K562 (cell line): ENCODE measurements at regions not wholly inside any gene's neighbourhood (a gene's known extent, or its start where the extent isn't known, plus 50 kb on each side); places are given as distances from the start of the nearest gene placed in this dataset.

Source experiments
- FOXA1 ChIP-seq: fragments of 450-650 bp; IDR thresholded peaks from 2 replicates; pipeline ENCODE4 v1.6.1; 2016; ENCODE audit warnings: mild to moderate bottlenecking, borderline replicate concordance
- MEIS2 ChIP-seq: fragments of 450-650 bp; IDR thresholded peaks from 2 replicates; pipeline ENCODE4 v1.6.1; 2014; ENCODE audit warnings: mild to moderate bottlenecking; ENCODE audit not compliant: partially characterized antibody
- MTA2 ChIP-seq: fragments of 450-650 bp; IDR thresholded peaks from 2 replicates; pipeline ENCODE4 v1.6.1; 2016; ENCODE audit warnings: low read depth
- POLR2A ChIP-seq: fragments of 450-650 bp; conservative IDR thresholded peaks from 2 replicates; pipeline ENCODE4 v1.6.1; 2016
- RAD21 ChIP-seq, 2 experiments: fragments of 250-450 bp in 1 of 2; fragments of 450-650 bp in 1 of 2; sonication (Bioruptor Pico) in 1 of 2; formaldehyde crosslinking in 1 of 2; IDR thresholded peaks in 1 of 2; conservative IDR thresholded peaks in 1 of 2; 2 replicates each; pipeline versions ENCODE4 v1.4.0 to v1.8.0; 2020 to 2022; ENCODE audit warnings: mild to moderate bottlenecking in 2 of 2, moderate library complexity in 1 of 2
- SIRT6 ChIP-seq: IDR thresholded peaks from one replicate; pipeline ENCODE4 v1.6.1; 2012; ENCODE audit warnings: low read depth, mild to moderate bottlenecking, control low read depth, inconsistent platforms, low read length, moderate library complexity

DNA sequence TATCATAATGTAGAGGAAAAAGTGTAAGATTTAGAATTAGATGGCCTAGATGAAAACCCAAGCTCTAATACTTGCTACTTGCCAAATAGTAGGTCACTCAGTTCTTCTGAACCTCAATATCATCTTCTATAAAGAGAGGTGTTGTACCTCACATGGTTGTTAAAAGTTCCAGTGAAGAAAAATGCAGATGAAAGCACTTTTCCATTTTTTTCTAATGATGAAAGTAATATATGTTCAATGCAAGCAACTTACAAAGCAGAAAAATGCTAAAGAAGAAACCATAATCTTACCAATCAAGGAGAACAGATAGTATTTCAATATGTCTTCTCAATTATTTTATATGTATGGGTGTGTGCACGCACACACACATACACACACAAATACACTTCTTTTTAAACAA is 52.7 kb upstream of the TMEM17 start:
- TF ChIP-seq MEIS2 (no peak), FOXA1 (no peak), SIRT6 (no peak), POLR2A (no peak), RAD21 (CRISPR knock-in tag; conservative IDR thresholded peaks at IDR 0.05 in 1 of 2, IDR thresholded peaks at IDR 0.05 in 1 of 2) (no peak), MTA2 (no peak)
